Fibroblast of lung (primary cell): ENCODE measurements at regions not wholly inside any gene's neighbourhood (a gene's known extent, or its start where the extent isn't known, plus 50 kb on each side); places are given as distances from the start of the nearest gene placed in this dataset.

Experiments used
- DNase-seq, 2 donors: peaks; one replicate each; pipeline versions ENCODE4 v3.0.0 to v3.0.0-alpha.2; 2010; ENCODE audit warnings: low read depth in 2 of 2
- H2AFZ ChIP-seq: 2 replicates; pipeline ENCODE4 v1.5.1; 2012; ENCODE audit warnings: low read length, control low read depth, inconsistent platforms
- H3K27ac ChIP-seq: 2 replicates; pipeline ENCODE4 v1.5.1; 2011; ENCODE audit warnings: low read length, control low read depth; ENCODE audit not compliant: insufficient read depth
- H3K27me3 ChIP-seq: 2 replicates; pipeline ENCODE4 v1.5.1; 2011; ENCODE audit warnings: mild to moderate bottlenecking, low read length; ENCODE audit not compliant: control insufficient read depth, insufficient read depth
- H3K36me3 ChIP-seq: 2 replicates; pipeline ENCODE4 v1.5.1; 2011; ENCODE audit warnings: low read length; ENCODE audit not compliant: control insufficient read depth, insufficient read depth
- H3K4me1 ChIP-seq: 2 replicates; pipeline ENCODE4 v1.5.1; 2011; ENCODE audit warnings: low read length; ENCODE audit not compliant: control insufficient read depth, insufficient read depth; ENCODE audit errors: extremely low read depth
- H3K4me2 ChIP-seq: 2 replicates; pipeline ENCODE4 v1.5.1; 2011; ENCODE audit warnings: low read length, control low read depth; ENCODE audit not compliant: insufficient read depth; ENCODE audit errors: extremely low read depth
- H3K4me3 ChIP-seq, 4 experiments: fragments of 200-600 bp in 1 of 4; sonication (generic) in 1 of 4; replicated peaks in 1 of 4; 2 replicates each; pipeline ENCODE4 v1.5.1; 2011 to 2016; ENCODE audit warnings: low read length in 4 of 4, low read depth in 3 of 4, mild to moderate bottlenecking in 3 of 4, control low read depth in 2 of 4, inconsistent platforms in 1 of 4, mixed read lengths in 1 of 4; ENCODE audit not compliant: insufficient read depth in 1 of 4; ENCODE audit errors: control extremely low read depth in 1 of 4
- H3K79me2 ChIP-seq: 2 replicates; pipeline ENCODE4 v1.5.1; 2012; ENCODE audit warnings: mild to moderate bottlenecking, low read length, inconsistent platforms; ENCODE audit not compliant: control insufficient read depth, insufficient read depth
- H3K9ac ChIP-seq: 2 replicates; pipeline ENCODE4 v1.5.1; 2011; ENCODE audit warnings: mild to moderate bottlenecking, low read length, control low read depth; ENCODE audit not compliant: insufficient read depth
- H3K9me3 ChIP-seq: 2 replicates; pipeline ENCODE4 v1.5.1; 2012; ENCODE audit warnings: low read depth, low read length; ENCODE audit not compliant: control insufficient read depth, insufficient read depth
- H4K20me1 ChIP-seq: 2 replicates; pipeline ENCODE4 v1.5.1; 2011; ENCODE audit warnings: low read length; ENCODE audit not compliant: control insufficient read depth, insufficient read depth; ENCODE audit errors: extremely low read depth
- CTCF ChIP-seq, 2 donors: IDR thresholded peaks in 1 of 2; conservative IDR thresholded peaks in 1 of 2; 1 replicate in 1 of 2; 2 replicates in 1 of 2; pipeline ENCODE4 v1.5.1; 2011 to 2012; ENCODE audit warnings: low read length in 2 of 2, control low read depth in 1 of 2, inconsistent platforms in 1 of 2, low read depth in 1 of 2, mild to moderate bottlenecking in 1 of 2
- EZH2 ChIP-seq: IDR thresholded peaks from 2 replicates; pipeline ENCODE4 v1.5.1; 2012; ENCODE audit warnings: low read length, control low read depth, mild to moderate bottlenecking; ENCODE audit errors: missing control alignments

- H3K79me2 ChIP-seq: no peaks in the 10 kb centered on the region
- H3K4me2 ChIP-seq: no peak overlapping the region
- H3K27me3 ChIP-seq: no peaks in the 10 kb centered on the region
- no peak overlapping the region for H3K4me3 ChIP-seq
- no peaks in the 10 kb centered on the region for H3K9me3 ChIP-seq
- no peak overlapping the region for H3K9ac ChIP-seq
- no peaks in the 10 kb centered on the region for H3K36me3 ChIP-seq
- H2AFZ ChIP-seq: no peak overlapping the region
- DNase-seq: no peak
- TF ChIP-seq EZH2: no peak
- TF ChIP-seq CTCF (conservative IDR thresholded peaks at IDR 0.05 in 1 of 2, IDR thresholded peaks at IDR 0.05 in 1 of 2; ENCODE audit: low read depth in 1 of 2, low read length in 2 of 2): no peak
- H3K4me1 ChIP-seq: no peaks in the 10 kb centered on the region
- H3K27ac ChIP-seq: no peak overlapping the region
- no peaks in the 10 kb centered on the region for H4K20me1 ChIP-seq
Measured at GRCh38 chr14:101362529-101363260, 198.6 kb upstream of the DIO3 start.

GRCh38 chr14:101363261-101363555, 198.1 kb upstream of the DIO3 start:
- TF ChIP-seq CTCF (conservative IDR thresholded peaks at IDR 0.05 in 1 of 2, IDR thresholded peaks at IDR 0.05 in 1 of 2; ENCODE audit: low read depth in 1 of 2, low read length in 2 of 2) (no peak), EZH2 (no peak)

GRCh38 chr14:101363880-101364391, 197.4 kb upstream of the DIO3 start:
- Histone ChIP-seq H3K79me2 (no peaks in the 10 kb centered on the region), H3K4me2 (no peak overlapping the region), H4K20me1 (no peaks in the 10 kb centered on the region), H3K4me3 (no peak overlapping the region), H3K27ac (no peak overlapping the region), H2AFZ (no peak overlapping the region), H3K36me3 (no peaks in the 10 kb centered on the region), H3K4me1 (no peaks in the 10 kb centered on the region), H3K9ac (no peak overlapping the region), H3K27me3 (no peaks in the 10 kb centered on the region), H3K9me3 (no peaks in the 10 kb centered on the region)
- DNase-seq: no peak
- TF ChIP-seq EZH2 (no peak), CTCF (conservative IDR thresholded peaks at IDR 0.05 in 1 of 2, IDR thresholded peaks at IDR 0.05 in 1 of 2; ENCODE audit: low read depth in 1 of 2, low read length in 2 of 2) (no peak)

More at GRCh38 chr14:101363261-101363555, 198.1 kb upstream of the DIO3 start:
- no peaks in the 10 kb centered on the region for H3K27me3 ChIP-seq
- no peaks in the 10 kb centered on the region for H4K20me1 ChIP-seq
- no peak for DNase-seq
- H3K4me3 ChIP-seq: no peak overlapping the region
- no peak overlapping the region for H3K4me2 ChIP-seq
- H2AFZ ChIP-seq: no peak overlapping the region
- H3K9ac ChIP-seq: no peak overlapping the region
- no peak overlapping the region for H3K27ac ChIP-seq
- no peaks in the 10 kb centered on the region for H3K4me1 ChIP-seq
- H3K36me3 ChIP-seq: no peaks in the 10 kb centered on the region
- H3K79me2 ChIP-seq: no peaks in the 10 kb centered on the region
- no peaks in the 10 kb centered on the region for H3K9me3 ChIP-seq
